HG03196 (cell line): ENCODE measurements at regions not wholly inside any gene's neighbourhood (a gene's known extent, or its start where the extent isn't known, plus 50 kb on each side); places are given as distances from the start of the nearest gene placed in this dataset.

Source experiments
- ATAC-seq: cut with Tn5 transposase; IDR thresholded peaks from one replicate; pipeline ENCODE4 v1.9.1; 2021; ENCODE audit not compliant: unreplicated experiment

- no peak for ATAC-seq
Measured at GRCh38 chr5:2505217-2505616, 246.3 kb downstream of the IRX2 start.

- no peak for ATAC-seq
Measured at GRCh38 chr5:2502970-2503594, 248.4 kb downstream of the IRX2 start.

- no peak for ATAC-seq
Measured at GRCh38 chr5:2499917-2500316, 251.6 kb downstream of the IRX2 start.

- no peak for ATAC-seq
Measured at GRCh38 chr5:2496891-2497290, 254.6 kb downstream of the IRX2 start.

GRCh38 chr5:2496126-2496525 is 255.4 kb downstream of the IRX2 start:
- no peak for ATAC-seq

- no peak for ATAC-seq
Measured at GRCh38 chr5:2493356-2493755, 258.1 kb downstream of the IRX2 start.

GRCh38 chr5:2492476-2492875 is 259.0 kb downstream of the IRX2 start:
- ATAC-seq = no peak

- no peak for ATAC-seq
Measured at GRCh38 chr5:2491846-2492245, 259.6 kb downstream of the IRX2 start.

GRCh38 chr5:2489306-2489705 is 262.2 kb downstream of the IRX2 start:
- no peak for ATAC-seq

- ATAC-seq = no peak
Measured at GRCh38 chr5:2488593-2488992, 262.9 kb downstream of the IRX2 start.

GRCh38 chr5:2487152-2487763 is 264.2 kb downstream of the IRX2 start:
- ATAC-seq = no peak

- ATAC-seq = no peak
Measured at GRCh38 chr5:2486373-2486772, 265.1 kb downstream of the IRX2 start.

GRCh38 chr5:2482778-2483177 is 268.7 kb downstream of the IRX2 start:
- ATAC-seq = no peak

GRCh38 chr5:2480871-2481270 is 270.6 kb downstream of the IRX2 start:
- no peak for ATAC-seq

- no peak for ATAC-seq
Measured at GRCh38 chr5:2475902-2476301, 275.6 kb downstream of the IRX2 start.

GRCh38 chr5:2472670-2473069 is 278.8 kb downstream of the IRX2 start:
- no peak for ATAC-seq

GRCh38 chr5:2471152-2471879 is 280.2 kb downstream of the IRX2 start:
- ATAC-seq = no peak

GRCh38 chr5:2466966-2467365 is 284.5 kb downstream of the IRX2 start:
- no peak for ATAC-seq

- no peak for ATAC-seq
Measured at GRCh38 chr5:2465383-2465782, 286.1 kb downstream of the IRX2 start.

- no peak for ATAC-seq
Measured at GRCh38 chr5:2464141-2464540, 287.3 kb downstream of the IRX2 start.

GRCh38 chr5:2461701-2462691 is 289.5 kb downstream of the IRX2 start:
- no peak for ATAC-seq
